ENCODE measurements at regions not wholly inside any gene's neighbourhood (a gene's known extent, or its start where the extent isn't known, plus 50 kb on each side); places are given as distances from the start of the nearest gene placed in this dataset.

- no peaks in the 10 kb centered on the region for H3K9me3 ChIP-seq
- TF ChIP-seq EP300 (IDR thresholded peaks at IDR 0.05), result no peak
- no peak for TF ChIP-seq POLR2A (IDR thresholded peaks at IDR 0.05)
- no peak for TF ChIP-seq CTCF (IDR thresholded peaks at IDR 0.05)
- no peaks in the 10 kb centered on the region for H3K27me3 ChIP-seq
- H3K4me3 ChIP-seq, result no peak overlapping the region
- peaks cover 2% of the 10 kb centered on the region for H3K4me1 ChIP-seq (ENCODE audit: insufficient read depth)
- WGBS, 3 donors, result 75 to 84% (median 77%) methylated on average over 4 of the region's 4 CpGs
- no peaks in the 10 kb centered on the region for H3K36me3 ChIP-seq
- H3K27ac ChIP-seq, result no peak overlapping the region
- DNase-seq, result no peak
- intact Hi-C loops (cut with DNase I), result no loop called here
Observed at GRCh38 chr11:38952698-38953097, 2354.7 kb upstream of the RAG2 start.

- no peak for DNase-seq
- no peaks in the 10 kb centered on the region for H3K36me3 ChIP-seq
- no peaks in the 10 kb centered on the region for H3K27me3 ChIP-seq
- TF ChIP-seq POLR2A (IDR thresholded peaks at IDR 0.05) (no peak), CTCF (IDR thresholded peaks at IDR 0.05) (no peak), EP300 (IDR thresholded peaks at IDR 0.05) (no peak)
- WGBS, 3 donors, result 58 to 69% (median 66%) methylated on average over 1 of the region's 1 CpG
- intact Hi-C loops (cut with DNase I), result no loop called here
- no peak overlapping the region for H3K4me3 ChIP-seq
- peaks cover 2% of the 10 kb centered on the region for H3K4me1 ChIP-seq (ENCODE audit: insufficient read depth)
- no peak overlapping the region for H3K27ac ChIP-seq
- no peaks in the 10 kb centered on the region for H3K9me3 ChIP-seq
Observed at GRCh38 chr11:38950867-38951266, 2352.8 kb upstream of the RAG2 start.

GRCh38 chr11:38948392-38948791 lies 2350.4 kb upstream of the RAG2 start:
- TF ChIP-seq CTCF (IDR thresholded peaks at IDR 0.05) (no peak), EP300 (IDR thresholded peaks at IDR 0.05) (no peak), POLR2A (IDR thresholded peaks at IDR 0.05) (no peak)
- Histone ChIP-seq H3K4me1 (ENCODE audit: insufficient read depth) (peaks cover 2% of the 10 kb centered on the region), H3K27me3 (no peaks in the 10 kb centered on the region), H3K27ac (no peak overlapping the region), H3K4me3 (no peak overlapping the region), H3K9me3 (no peaks in the 10 kb centered on the region), H3K36me3 (no peaks in the 10 kb centered on the region)
- intact Hi-C loops (cut with DNase I), result no loop called here
- DNase-seq, result no peak
- WGBS, 3 donors, result 83 to 87% (median 85%) methylated on average over 1 of the region's 1 CpG

- intact Hi-C loops (cut with DNase I), result no loop called here
- no peaks in the 10 kb centered on the region for H3K27me3 ChIP-seq
- H3K9me3 ChIP-seq, result no peaks in the 10 kb centered on the region
- H3K27ac ChIP-seq, result no peak overlapping the region
- H3K4me3 ChIP-seq, result no peak overlapping the region
- DNase-seq, result no peak
- no peaks in the 10 kb centered on the region for H3K4me1 ChIP-seq (ENCODE audit: insufficient read depth)
- 77 to 78% (median 78%) methylated on average over 2 of the region's 2 CpGs for WGBS, 3 donors
- TF ChIP-seq CTCF (IDR thresholded peaks at IDR 0.05) (no peak), EP300 (IDR thresholded peaks at IDR 0.05) (no peak), POLR2A (IDR thresholded peaks at IDR 0.05) (no peak)
- no peaks in the 10 kb centered on the region for H3K36me3 ChIP-seq
Observed at GRCh38 chr11:38937709-38938108, 2339.7 kb upstream of the RAG2 start.

GRCh38 chr11:38935941-38936340 lies 2337.9 kb upstream of the RAG2 start:
- no peak overlapping the region for H3K4me3 ChIP-seq
- no peaks in the 10 kb centered on the region for H3K36me3 ChIP-seq
- no peak overlapping the region for H3K27ac ChIP-seq
- TF ChIP-seq CTCF (IDR thresholded peaks at IDR 0.05) (no peak), EP300 (IDR thresholded peaks at IDR 0.05) (no peak)
- H3K27me3 ChIP-seq, result no peaks in the 10 kb centered on the region
- no peaks in the 10 kb centered on the region for H3K9me3 ChIP-seq
- no peaks in the 10 kb centered on the region for H3K4me1 ChIP-seq (ENCODE audit: insufficient read depth)
- no peak for DNase-seq
- intact Hi-C loops (cut with DNase I), result no loop called here

All from ovary (tissue), 7 donors.